ENCODE measurements at regions not wholly inside any gene's neighbourhood (a gene's known extent, or its start where the extent isn't known, plus 50 kb on each side); places are given as distances from the start of the nearest gene placed in this dataset.

DNA sequence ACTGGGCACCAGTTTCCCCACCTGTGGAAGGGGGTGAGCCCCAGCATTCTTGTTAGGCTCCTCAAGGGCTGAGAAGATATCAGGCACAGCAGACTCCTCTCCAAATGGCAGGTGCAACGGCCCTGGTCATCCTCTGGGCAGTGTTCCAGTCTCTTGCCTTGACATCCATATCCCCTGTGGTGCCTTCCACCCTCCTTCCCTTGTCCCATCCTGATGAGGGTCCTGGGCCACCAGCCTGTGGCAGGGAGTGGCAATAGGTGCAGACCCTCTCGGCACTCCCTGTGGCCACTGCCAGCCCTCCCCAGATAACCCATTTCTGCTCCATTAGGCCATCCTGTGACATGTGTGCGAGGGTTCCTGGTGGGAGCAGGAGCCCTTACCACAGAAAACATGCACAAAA, 78.8 kb upstream of the NECTIN1 start:
- ATAC-seq (no peak), DNase-seq (ENCODE audit: low read depth, low spot score) (no peak), FAIRE-seq (no peak)
- in situ Hi-C loops (cut with MboI) = no loop called here
- Histone ChIP-seq H3K27me3 (replicated peaks in 1 of 2; ENCODE audit: control insufficient read depth in 2 of 2, insufficient read depth in 2 of 2, low read length in 1 of 2) (no peaks in the 10 kb centered on the region), H3K4me2 (ENCODE audit: control insufficient read depth, insufficient read depth) (no peak overlapping the region), H2AFZ (ENCODE audit: control insufficient read depth, low read depth, low read length) (no peak overlapping the region), H3K4me3 (no peak overlapping the region), H3K79me2 (ENCODE audit: control insufficient read depth, insufficient read depth, low read length) (no peaks in the 10 kb centered on the region), H3K36me3 (ENCODE audit: control insufficient read depth in 2 of 2, insufficient read depth in 2 of 2, low read length in 1 of 2) (no peaks in the 10 kb centered on the region), H3K27ac (ENCODE audit: control insufficient read depth, insufficient read depth) (no peak overlapping the region), H4K20me1 (ENCODE audit: control insufficient read depth, insufficient read depth) (no peaks in the 10 kb centered on the region; the same call in 1 of the 2 replicates), H3K9me3 (replicated peaks; ENCODE audit: control insufficient read depth, insufficient read depth, low read length) (no peaks in the 10 kb centered on the region), H3K4me1 (ENCODE audit: control insufficient read depth, insufficient read depth, low read length) (no peaks in the 10 kb centered on the region; the same call in 1 of the 2 replicates), H3K9ac (ENCODE audit: control insufficient read depth, insufficient read depth, low read length) (no peak overlapping the region)
- ChIA-PET POLR2A (no interaction called here), SMC1A (ENCODE audit: uncharacterized antibody, unreplicated experiment) (no interaction called here), RAD21 (ENCODE audit: unreplicated experiment) (no interaction called here), CTCF (no interaction called here)
- intact Hi-C loops (cut with micrococcal nuclease; ENCODE audit: unreplicated experiment) = no loop called here
- 32% methylated on average over 3 of the region's 3 CpGs for WGBS (ENCODE audit: insufficient coverage, insufficient replicate concordance, low lambda C conversion rate, missing lambda C conversion rate)
- no TSS peak for BruUV-seq (replicated peaks)
- TF ChIP-seq RAD21 (IDR thresholded peaks at IDR 0.05; ENCODE audit: insufficient read depth, low read depth, low read length) (no peak), CHD2 (IDR thresholded peaks at IDR 0.05; ENCODE audit: borderline replicate concordance, low read depth, low read length) (no peak), TBL1XR1 (IDR thresholded peaks at IDR 0.05; ENCODE audit: low read depth, low read length) (no peak), SMC3 (IDR thresholded peaks at IDR 0.05; ENCODE audit: borderline replicate concordance, low read length) (no peak), SUZ12 (IDR thresholded peaks at IDR 0.05; ENCODE audit: unreplicated experiment) (no peak), MEF2B (IDR thresholded peaks at IDR 0.05; ENCODE audit: partially characterized antibody, poor library complexity, severe bottlenecking) (no peak), HCFC1 (IDR thresholded peaks at IDR 0.05; ENCODE audit: low read length) (no peak), KLF5 (IDR thresholded peaks at IDR 0.05; ENCODE audit: partially characterized antibody) (no peak), DPF2 (IDR thresholded peaks at IDR 0.05) (no peak), KDM1A (IDR thresholded peaks at IDR 0.05; ENCODE audit: borderline replicate concordance) (no peak)
- TF ChIP-seq, protein P1, sequence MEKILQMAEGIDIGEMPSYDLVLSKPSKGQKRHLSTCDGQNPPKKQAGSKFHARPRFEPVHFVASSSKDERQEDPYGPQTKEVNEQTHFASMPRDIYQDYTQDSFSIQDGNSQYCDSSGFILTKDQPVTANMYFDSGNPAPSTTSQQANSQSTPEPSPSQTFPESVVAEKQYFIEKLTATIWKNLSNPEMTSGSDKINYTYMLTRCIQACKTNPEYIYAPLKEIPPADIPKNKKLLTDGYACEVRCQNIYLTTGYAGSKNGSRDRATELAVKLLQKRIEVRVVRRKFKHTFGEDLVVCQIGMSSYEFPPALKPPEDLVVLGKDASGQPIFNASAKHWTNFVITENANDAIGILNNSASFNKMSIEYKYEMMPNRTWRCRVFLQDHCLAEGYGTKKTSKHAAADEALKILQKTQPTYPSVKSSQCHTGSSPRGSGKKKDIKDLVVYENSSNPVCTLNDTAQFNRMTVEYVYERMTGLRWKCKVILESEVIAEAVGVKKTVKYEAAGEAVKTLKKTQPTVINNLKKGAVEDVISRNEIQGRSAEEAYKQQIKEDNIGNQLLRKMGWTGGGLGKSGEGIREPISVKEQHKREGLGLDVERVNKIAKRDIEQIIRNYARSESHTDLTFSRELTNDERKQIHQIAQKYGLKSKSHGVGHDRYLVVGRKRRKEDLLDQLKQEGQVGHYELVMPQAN (conservative IDR thresholded peaks at IDR 0.05) = no peak
- TF ChIP-seq, protein P2, sequence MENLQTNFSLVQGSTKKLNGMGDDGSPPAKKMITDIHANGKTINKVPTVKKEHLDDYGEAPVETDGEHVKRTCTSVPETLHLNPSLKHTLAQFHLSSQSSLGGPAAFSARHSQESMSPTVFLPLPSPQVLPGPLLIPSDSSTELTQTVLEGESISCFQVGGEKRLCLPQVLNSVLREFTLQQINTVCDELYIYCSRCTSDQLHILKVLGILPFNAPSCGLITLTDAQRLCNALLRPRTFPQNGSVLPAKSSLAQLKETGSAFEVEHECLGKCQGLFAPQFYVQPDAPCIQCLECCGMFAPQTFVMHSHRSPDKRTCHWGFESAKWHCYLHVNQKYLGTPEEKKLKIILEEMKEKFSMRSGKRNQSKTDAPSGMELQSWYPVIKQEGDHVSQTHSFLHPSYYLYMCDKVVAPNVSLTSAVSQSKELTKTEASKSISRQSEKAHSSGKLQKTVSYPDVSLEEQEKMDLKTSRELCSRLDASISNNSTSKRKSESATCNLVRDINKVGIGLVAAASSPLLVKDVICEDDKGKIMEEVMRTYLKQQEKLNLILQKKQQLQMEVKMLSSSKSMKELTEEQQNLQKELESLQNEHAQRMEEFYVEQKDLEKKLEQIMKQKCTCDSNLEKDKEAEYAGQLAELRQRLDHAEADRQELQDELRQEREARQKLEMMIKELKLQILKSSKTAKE (IDR thresholded peaks at IDR 0.05; ENCODE audit: low read depth, poor library complexity, severe bottlenecking) = no peak
- TF ChIP-seq, protein P3, sequence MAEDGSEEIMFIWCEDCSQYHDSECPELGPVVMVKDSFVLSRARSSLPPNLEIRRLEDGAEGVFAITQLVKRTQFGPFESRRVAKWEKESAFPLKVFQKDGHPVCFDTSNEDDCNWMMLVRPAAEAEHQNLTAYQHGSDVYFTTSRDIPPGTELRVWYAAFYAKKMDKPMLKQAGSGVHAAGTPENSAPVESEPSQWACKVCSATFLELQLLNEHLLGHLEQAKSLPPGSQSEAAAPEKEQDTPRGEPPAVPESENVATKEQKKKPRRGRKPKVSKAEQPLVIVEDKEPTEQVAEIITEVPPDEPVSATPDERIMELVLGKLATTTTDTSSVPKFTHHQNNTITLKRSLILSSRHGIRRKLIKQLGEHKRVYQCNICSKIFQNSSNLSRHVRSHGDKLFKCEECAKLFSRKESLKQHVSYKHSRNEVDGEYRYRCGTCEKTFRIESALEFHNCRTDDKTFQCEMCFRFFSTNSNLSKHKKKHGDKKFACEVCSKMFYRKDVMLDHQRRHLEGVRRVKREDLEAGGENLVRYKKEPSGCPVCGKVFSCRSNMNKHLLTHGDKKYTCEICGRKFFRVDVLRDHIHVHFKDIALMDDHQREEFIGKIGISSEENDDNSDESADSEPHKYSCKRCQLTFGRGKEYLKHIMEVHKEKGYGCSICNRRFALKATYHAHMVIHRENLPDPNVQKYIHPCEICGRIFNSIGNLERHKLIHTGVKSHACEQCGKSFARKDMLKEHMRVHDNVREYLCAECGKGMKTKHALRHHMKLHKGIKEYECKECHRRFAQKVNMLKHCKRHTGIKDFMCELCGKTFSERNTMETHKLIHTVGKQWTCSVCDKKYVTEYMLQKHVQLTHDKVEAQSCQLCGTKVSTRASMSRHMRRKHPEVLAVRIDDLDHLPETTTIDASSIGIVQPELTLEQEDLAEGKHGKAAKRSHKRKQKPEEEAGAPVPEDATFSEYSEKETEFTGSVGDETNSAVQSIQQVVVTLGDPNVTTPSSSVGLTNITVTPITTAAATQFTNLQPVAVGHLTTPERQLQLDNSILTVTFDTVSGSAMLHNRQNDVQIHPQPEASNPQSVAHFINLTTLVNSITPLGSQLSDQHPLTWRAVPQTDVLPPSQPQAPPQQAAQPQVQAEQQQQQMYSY (CRISPR knock-in tag; IDR thresholded peaks at IDR 0.05) = no peak
- TF ChIP-seq, protein P4, sequence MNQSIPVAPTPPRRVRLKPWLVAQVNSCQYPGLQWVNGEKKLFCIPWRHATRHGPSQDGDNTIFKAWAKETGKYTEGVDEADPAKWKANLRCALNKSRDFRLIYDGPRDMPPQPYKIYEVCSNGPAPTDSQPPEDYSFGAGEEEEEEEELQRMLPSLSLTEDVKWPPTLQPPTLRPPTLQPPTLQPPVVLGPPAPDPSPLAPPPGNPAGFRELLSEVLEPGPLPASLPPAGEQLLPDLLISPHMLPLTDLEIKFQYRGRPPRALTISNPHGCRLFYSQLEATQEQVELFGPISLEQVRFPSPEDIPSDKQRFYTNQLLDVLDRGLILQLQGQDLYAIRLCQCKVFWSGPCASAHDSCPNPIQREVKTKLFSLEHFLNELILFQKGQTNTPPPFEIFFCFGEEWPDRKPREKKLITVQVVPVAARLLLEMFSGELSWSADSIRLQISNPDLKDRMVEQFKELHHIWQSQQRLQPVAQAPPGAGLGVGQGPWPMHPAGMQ (IDR thresholded peaks at IDR 0.05; ENCODE audit: borderline replicate concordance) = no peak
